ENCODE measurements at regions not wholly inside any gene's neighbourhood (a gene's known extent, or its start where the extent isn't known, plus 50 kb on each side); places are given as distances from the start of the nearest gene placed in this dataset.

- H3K4me3 ChIP-seq (ENCODE audit: low read depth, low read length): no peak overlapping the region
- intact Hi-C loops (cut with micrococcal nuclease; ENCODE audit: unreplicated experiment): no loop called here
- Mint-ChIP-seq H3K36me3 (ENCODE audit: insufficient read depth, unreplicated experiment) (no peaks in the 10 kb centered on the region), H3K27me3 (ENCODE audit: insufficient read depth, unreplicated experiment) (no peaks in the 10 kb centered on the region), H3K4me3 (ENCODE audit: unreplicated experiment) (no peak overlapping the region), H3K27ac (ENCODE audit: unreplicated experiment) (no peak overlapping the region), H3K4me1 (ENCODE audit: low read depth, unreplicated experiment) (no peaks in the 10 kb centered on the region), H3K9me3 (ENCODE audit: unreplicated experiment) (no peaks in the 10 kb centered on the region)
- no peaks in the 10 kb centered on the region for H3K9me3 ChIP-seq
- H3K27me3 ChIP-seq (replicated peaks; ENCODE audit: control insufficient read depth, insufficient read depth, low read length): no peaks in the 10 kb centered on the region
- no peaks in the 10 kb centered on the region for H3K36me3 ChIP-seq (ENCODE audit: control insufficient read depth, insufficient read depth, low read length)
- no peak for TF ChIP-seq CTCF (IDR thresholded peaks at IDR 0.05; ENCODE audit: insufficient read depth in 1 of 2, low read depth in 1 of 2, low read length in 1 of 2, severe bottlenecking in 1 of 2, unreplicated experiment in 1 of 2)
- DNase-seq: no peak
- ChIA-PET CTCF (no interaction called here), POLR2A (no interaction called here)
- BruUV-seq (replicated peaks): no TSS peak
- H3K4me1 ChIP-seq: no peaks in the 10 kb centered on the region
Measured at GRCh38 chr4:157964463-157964862, 208.4 kb downstream of the GASK1B start.

- no peaks in the 10 kb centered on the region for H3K27me3 ChIP-seq (replicated peaks; ENCODE audit: control insufficient read depth, insufficient read depth, low read length)
- TF ChIP-seq CTCF (IDR thresholded peaks at IDR 0.05; ENCODE audit: insufficient read depth in 1 of 2, low read depth in 1 of 2, low read length in 1 of 2, severe bottlenecking in 1 of 2, unreplicated experiment in 1 of 2): no peak
- POLR2A ChIA-PET: no interaction called here
- H3K9me3 ChIP-seq: no peaks in the 10 kb centered on the region
- no peak overlapping the region for H3K4me3 Mint-ChIP-seq (ENCODE audit: unreplicated experiment)
- peaks cover 2% of the 10 kb centered on the region for H3K27me3 Mint-ChIP-seq (ENCODE audit: insufficient read depth, unreplicated experiment)
- no peaks in the 10 kb centered on the region for H3K36me3 ChIP-seq (ENCODE audit: control insufficient read depth, insufficient read depth, low read length)
- no TSS peak for BruUV-seq (replicated peaks)
- H3K9me3 Mint-ChIP-seq (ENCODE audit: unreplicated experiment): no peaks in the 10 kb centered on the region
- no peak overlapping the region for H3K27ac Mint-ChIP-seq (ENCODE audit: unreplicated experiment)
- DNase-seq: no peak
- intact Hi-C loops (cut with micrococcal nuclease; ENCODE audit: unreplicated experiment): no loop called here
- H3K36me3 Mint-ChIP-seq (ENCODE audit: insufficient read depth, unreplicated experiment): no peaks in the 10 kb centered on the region
- no peaks in the 10 kb centered on the region for H3K4me1 ChIP-seq
- H3K4me3 ChIP-seq (ENCODE audit: low read depth, low read length): no peak overlapping the region
- CTCF ChIA-PET: no interaction called here
- H3K4me1 Mint-ChIP-seq (ENCODE audit: low read depth, unreplicated experiment): no peaks in the 10 kb centered on the region
Measured at GRCh38 chr4:157961229-157961990, 211.4 kb downstream of the GASK1B start.

- Mint-ChIP-seq H3K4me3 (ENCODE audit: unreplicated experiment) (no peak overlapping the region), H3K4me1 (ENCODE audit: low read depth, unreplicated experiment) (no peaks in the 10 kb centered on the region), H3K36me3 (ENCODE audit: insufficient read depth, unreplicated experiment) (no peaks in the 10 kb centered on the region), H3K9me3 (ENCODE audit: unreplicated experiment) (no peaks in the 10 kb centered on the region), H3K27me3 (ENCODE audit: insufficient read depth, unreplicated experiment) (peaks cover 2% of the 10 kb centered on the region), H3K27ac (ENCODE audit: unreplicated experiment) (no peak overlapping the region)
- CTCF ChIA-PET: no interaction called here
- Histone ChIP-seq H3K9me3 (no peaks in the 10 kb centered on the region), H3K4me3 (ENCODE audit: low read depth, low read length) (no peak overlapping the region), H3K27me3 (replicated peaks; ENCODE audit: control insufficient read depth, insufficient read depth, low read length) (no peaks in the 10 kb centered on the region), H3K36me3 (ENCODE audit: control insufficient read depth, insufficient read depth, low read length) (no peaks in the 10 kb centered on the region), H3K4me1 (no peaks in the 10 kb centered on the region)
- DNase-seq: no peak
- no peak for TF ChIP-seq CTCF (IDR thresholded peaks at IDR 0.05; ENCODE audit: insufficient read depth in 1 of 2, low read depth in 1 of 2, low read length in 1 of 2, severe bottlenecking in 1 of 2, unreplicated experiment in 1 of 2)
- no TSS peak for BruUV-seq (replicated peaks)
- intact Hi-C loops (cut with micrococcal nuclease; ENCODE audit: unreplicated experiment): no loop called here
- POLR2A ChIA-PET: no interaction called here
Measured at GRCh38 chr4:157957905-157958304, 214.9 kb downstream of the GASK1B start.
